ENCODE measurements at regions not wholly inside any gene's neighbourhood (a gene's known extent, or its start where the extent isn't known, plus 50 kb on each side); places are given as distances from the start of the nearest gene placed in this dataset.

DNA sequence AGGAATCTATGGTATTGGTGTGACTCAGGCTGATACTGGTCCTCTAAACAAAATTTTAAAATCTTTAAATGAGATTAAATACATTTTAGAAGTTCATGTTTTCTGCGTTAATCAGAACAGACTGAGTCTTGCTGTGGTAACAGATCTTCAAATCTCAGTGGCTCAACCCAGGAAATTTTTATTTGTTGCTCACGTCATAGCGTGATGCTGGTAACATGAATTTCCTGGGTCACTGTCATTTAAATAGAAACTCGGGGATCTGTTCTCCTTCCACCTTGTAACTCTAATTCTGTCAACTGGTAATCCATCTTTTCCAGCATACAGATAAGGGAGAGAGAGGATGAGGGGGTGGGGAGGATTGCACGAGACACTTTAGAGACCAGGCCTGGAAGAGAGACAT is 90.0 kb downstream of the CDC42EP3 start:
- TF ChIP-seq, protein P1, sequence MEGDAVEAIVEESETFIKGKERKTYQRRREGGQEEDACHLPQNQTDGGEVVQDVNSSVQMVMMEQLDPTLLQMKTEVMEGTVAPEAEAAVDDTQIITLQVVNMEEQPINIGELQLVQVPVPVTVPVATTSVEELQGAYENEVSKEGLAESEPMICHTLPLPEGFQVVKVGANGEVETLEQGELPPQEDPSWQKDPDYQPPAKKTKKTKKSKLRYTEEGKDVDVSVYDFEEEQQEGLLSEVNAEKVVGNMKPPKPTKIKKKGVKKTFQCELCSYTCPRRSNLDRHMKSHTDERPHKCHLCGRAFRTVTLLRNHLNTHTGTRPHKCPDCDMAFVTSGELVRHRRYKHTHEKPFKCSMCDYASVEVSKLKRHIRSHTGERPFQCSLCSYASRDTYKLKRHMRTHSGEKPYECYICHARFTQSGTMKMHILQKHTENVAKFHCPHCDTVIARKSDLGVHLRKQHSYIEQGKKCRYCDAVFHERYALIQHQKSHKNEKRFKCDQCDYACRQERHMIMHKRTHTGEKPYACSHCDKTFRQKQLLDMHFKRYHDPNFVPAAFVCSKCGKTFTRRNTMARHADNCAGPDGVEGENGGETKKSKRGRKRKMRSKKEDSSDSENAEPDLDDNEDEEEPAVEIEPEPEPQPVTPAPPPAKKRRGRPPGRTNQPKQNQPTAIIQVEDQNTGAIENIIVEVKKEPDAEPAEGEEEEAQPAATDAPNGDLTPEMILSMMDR (IDR thresholded peaks at IDR 0.05): no peak
- DNase-seq (ENCODE audit: low spot score): no peak

DNA sequence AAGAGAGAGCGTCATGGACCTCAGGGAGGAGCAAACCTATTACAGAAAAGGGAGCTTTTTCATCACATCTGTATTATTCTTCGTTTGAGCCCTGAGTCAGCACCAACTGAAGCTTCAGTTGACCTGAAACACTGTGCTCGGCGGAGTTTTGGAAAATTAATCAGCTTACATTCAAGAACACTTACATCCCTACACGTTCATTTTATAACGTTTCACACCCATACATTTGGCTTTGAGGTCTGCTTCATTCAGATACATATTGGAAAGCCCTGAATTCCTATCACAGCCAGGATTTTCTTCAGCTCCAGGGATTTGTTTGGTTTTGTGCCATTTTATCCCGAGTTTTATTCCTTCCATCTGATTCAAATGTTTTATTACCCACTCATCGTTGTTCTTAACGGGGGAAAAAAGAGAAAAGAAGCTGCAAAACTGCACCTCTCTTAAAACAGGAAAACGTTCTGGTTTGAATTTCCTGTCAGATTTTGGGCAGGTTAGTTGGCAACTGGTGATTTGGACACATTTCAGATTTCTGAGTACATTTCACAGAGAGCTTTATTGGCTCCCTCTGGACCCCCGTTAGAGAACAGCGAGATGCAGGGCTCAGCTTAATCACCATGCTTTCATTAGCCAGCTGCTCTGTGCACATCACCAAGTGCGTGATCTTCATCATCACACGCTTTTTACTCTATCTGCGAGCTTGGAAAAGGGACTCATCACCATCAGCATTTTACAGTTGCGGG is 88.8 kb downstream of the CDC42EP3 start:
- Histone ChIP-seq H3K27ac (no peak overlapping the region), H3K4me3 (no peak overlapping the region)
- DNase-seq (ENCODE audit: low spot score): no peak
- TF ChIP-seq, protein P1 (IDR thresholded peaks at IDR 0.05): no peak

More for the DNA sequence above, 90.0 kb downstream of the CDC42EP3 start:
- no peak overlapping the region for H3K27ac ChIP-seq
- no peak overlapping the region for H3K4me3 ChIP-seq

DNA sequence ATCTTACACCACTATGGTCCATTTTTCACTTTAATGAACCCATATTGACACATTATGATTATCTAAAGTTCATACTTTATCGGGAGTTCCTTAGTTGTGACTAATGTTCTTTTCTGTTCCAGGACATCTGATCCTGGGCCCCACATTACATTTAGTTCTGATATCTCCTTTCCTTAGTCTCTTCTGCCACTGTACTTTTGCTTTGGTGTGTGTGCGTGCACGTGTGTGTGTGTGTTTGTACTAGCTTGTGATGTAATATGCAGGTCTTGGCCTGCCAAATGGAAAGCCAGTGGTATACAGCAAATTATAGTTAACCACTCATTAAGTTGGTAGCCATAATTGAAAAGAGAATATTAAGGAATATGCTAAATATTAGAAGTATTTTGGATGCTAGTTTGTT is 88.0 kb downstream of the CDC42EP3 start:
- TF ChIP-seq, protein P1 (IDR thresholded peaks at IDR 0.05): no peak
- Histone ChIP-seq H3K4me3 (no peak overlapping the region), H3K27ac (no peak overlapping the region)
- no peak for DNase-seq (ENCODE audit: low spot score)

DNA sequence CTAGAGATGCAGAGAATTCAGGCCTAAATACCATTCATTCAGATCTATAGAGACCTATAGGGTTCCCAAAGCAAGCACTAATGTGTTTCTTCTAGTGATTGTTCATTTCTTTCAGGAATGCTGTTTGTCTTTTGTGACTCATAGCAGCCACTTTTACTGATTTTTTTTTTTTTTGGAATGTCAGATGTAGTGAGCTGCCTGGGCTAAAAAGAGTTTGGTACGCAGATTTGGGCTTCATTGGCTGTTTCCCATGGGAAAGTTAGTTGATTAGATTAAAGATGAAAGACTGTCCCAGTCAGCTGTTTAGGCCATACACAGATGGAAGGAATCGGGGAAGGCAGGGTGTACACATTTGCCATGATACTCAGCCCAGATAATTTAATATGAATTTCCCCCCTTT is 87.6 kb downstream of the CDC42EP3 start:
- DNase-seq (ENCODE audit: low spot score): no peak
- TF ChIP-seq, protein P1 (IDR thresholded peaks at IDR 0.05): no peak
- Histone ChIP-seq H3K27ac (peak overlapping the region in 1 of 2 donors; percentile 29), H3K4me3 (no peak overlapping the region)

DNA sequence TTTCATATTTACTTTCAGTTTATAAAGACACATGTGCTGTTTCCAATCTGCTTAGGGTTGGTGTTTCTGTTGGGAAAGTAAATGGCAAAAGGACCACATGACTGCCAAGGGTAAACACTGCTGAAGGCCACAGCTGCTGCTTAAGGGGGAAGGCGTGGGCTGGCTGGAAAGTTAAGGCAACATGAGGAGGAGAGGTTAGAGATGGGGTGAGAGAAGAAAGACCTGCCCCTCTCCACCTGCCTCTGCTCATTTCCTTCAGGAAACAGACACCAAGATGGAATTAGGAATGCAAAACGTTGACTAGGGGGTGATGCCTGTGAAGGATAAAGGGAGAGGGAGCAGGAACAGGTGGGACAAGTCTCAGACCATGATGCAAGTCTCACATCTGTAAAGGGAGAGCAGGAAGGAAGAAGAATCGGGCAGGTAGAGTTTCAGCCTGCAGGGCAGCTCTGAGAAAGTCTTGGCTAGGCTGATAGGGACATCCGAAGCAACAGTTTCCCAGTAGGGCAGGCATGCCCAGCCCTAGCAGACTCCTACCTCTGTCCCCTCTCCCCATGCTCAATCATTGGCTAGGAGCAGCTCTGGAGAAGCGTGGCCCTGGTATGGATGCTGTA is 86.0 kb downstream of the CDC42EP3 start:
- no peak for DNase-seq (ENCODE audit: low spot score)
- H3K4me3 ChIP-seq: no peak overlapping the region
- peak overlapping the region in 1 of 2 donors; percentile 46 for H3K27ac ChIP-seq
- TF ChIP-seq, protein P1 (IDR thresholded peaks at IDR 0.05): no peak

DNA sequence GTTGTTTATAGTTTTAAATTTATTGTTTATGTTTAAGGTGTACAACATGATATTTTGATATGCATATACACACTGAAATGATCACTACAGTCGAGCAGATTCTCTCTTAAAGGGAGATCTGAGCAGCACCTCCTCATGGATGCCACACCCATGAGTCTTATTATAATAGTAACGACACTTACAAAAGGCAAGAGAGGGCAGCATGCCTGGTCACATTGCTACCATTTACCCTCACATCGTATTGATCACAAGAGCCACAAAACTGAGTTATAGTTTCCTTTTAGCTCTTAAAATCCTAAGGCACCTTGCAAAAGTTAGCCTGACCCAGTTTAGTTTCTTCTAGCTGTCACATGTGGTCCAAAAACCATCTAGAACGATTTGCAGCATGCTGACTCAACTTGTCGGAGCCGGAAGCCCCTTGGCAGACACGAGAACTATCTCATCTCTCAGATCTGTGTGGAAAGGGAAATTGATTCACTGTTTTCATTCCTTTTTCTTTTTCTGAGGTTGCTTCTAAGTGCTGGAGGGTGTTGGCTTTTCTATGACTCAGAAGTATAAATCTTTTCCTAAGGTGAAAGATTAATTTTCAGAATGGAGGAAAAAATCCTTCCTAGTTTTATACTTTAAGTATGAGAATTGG is 85.3 kb downstream of the CDC42EP3 start:
- H3K27ac ChIP-seq: peak overlapping the region; percentile 38 to 46
- no peak for DNase-seq (ENCODE audit: low spot score)
- H3K4me3 ChIP-seq: peak overlapping the region; percentile 22
- TF ChIP-seq, protein P1 (IDR thresholded peaks at IDR 0.05): no peak
